ENCODE measurements at regions not wholly inside any gene's neighbourhood (a gene's known extent, or its start where the extent isn't known, plus 50 kb on each side); places are given as distances from the start of the nearest gene placed in this dataset.
"Not testable (repeated sequence)": the region's sequence is repeated elsewhere in the genome, so short reads cannot be mapped to it uniquely, and the experiment has no call there.

DNA sequence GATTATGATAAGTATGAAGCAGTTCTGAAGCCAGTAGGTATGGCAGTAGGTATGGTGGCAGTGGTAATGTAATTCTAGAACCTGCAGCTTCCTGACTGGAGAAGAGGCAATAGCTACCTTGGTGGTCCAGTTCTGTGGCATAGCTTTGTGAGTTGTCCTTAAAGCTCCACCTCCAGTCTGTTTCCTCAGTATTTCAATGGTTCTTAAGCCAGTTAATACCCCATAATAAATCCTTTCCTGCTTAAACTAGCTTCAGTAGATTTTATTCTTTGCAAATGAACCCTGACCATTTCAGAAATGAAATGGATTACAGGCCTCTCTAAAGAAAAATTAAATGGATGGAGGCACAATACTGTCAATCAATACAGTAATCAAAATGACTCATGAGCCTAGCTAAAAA, 117.8 kb upstream of the KRAS start:
- no peak overlapping the region for H3K27ac ChIP-seq
- TF ChIP-seq ZFX (IDR thresholded peaks at IDR 0.05) = no peak
- no peak for TF ChIP-seq CTCF (conservative IDR thresholded peaks at IDR 0.05)

DNA sequence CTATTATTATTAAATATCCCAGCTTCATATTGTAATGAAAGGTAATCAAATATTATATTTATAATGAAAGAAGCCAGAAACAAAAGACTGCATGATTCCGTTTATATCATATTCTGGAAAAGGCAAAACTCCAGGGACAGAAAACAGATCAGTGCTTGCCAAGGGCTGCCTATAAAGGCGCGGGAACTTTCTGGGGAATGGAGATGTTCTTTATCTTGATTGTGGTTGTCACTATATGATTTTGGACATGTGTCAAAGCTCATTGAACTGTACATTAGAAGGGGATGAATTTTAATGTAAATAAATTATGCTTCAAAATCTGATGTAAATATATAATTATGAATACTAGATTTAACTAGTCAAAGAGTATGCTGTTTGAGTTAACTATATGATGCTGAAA, 115.4 kb upstream of the KRAS start:
- TF ChIP-seq CTCF (conservative IDR thresholded peaks at IDR 0.05) (no peak), ZFX (IDR thresholded peaks at IDR 0.05) (no peak)
- H3K27ac ChIP-seq = no peak overlapping the region

GRCh38 chr12:25365340-25365730, 114.6 kb upstream of the KRAS start:
- no peak overlapping the region for H3K27ac ChIP-seq
- TF ChIP-seq ZFX (IDR thresholded peaks at IDR 0.05) = no peak
- no peak for TF ChIP-seq CTCF (conservative IDR thresholded peaks at IDR 0.05)

- TF ChIP-seq ZFX (IDR thresholded peaks at IDR 0.05) (no peak), CTCF (conservative IDR thresholded peaks at IDR 0.05) (no peak)
- H3K27ac ChIP-seq = no peak overlapping the region
Measured at GRCh38 chr12:25364529-25365339, 114.0 kb upstream of the KRAS start.

- TF ChIP-seq ZFX (IDR thresholded peaks at IDR 0.05) (no peak), CTCF (conservative IDR thresholded peaks at IDR 0.05) (no peak)
Measured at GRCh38 chr12:25362646-25363045, 111.9 kb upstream of the KRAS start.

DNA sequence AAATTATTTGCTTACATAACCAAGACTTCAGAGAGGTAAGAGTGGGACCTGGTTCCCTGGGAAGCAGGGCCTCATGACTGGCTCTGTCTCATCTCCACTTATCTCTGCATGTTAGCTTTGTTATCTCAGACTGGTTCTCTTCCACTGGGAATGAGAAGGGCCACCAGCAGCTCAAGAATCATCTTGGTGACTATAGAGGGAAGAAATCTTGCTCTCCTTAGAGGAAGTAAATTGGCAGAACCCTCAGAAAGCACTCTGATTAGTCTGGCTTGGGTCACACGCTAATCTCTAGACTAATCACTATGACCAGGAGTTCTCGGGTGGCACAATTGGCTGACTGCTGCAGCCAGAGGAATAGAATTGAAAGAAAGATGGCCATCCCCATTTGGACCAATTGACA, 110.8 kb upstream of the KRAS start:
- no peak overlapping the region for H3K27ac ChIP-seq
- no peak for TF ChIP-seq ZFX (IDR thresholded peaks at IDR 0.05)
- no peak for TF ChIP-seq CTCF (conservative IDR thresholded peaks at IDR 0.05)

More at GRCh38 chr12:25362646-25363045, 111.9 kb upstream of the KRAS start:
- no peak overlapping the region for H3K27ac ChIP-seq

- no peak overlapping the region for H3K27ac ChIP-seq
- no peak for TF ChIP-seq CTCF (conservative IDR thresholded peaks at IDR 0.05)
- TF ChIP-seq ZFX (IDR thresholded peaks at IDR 0.05) = no peak
Measured at GRCh38 chr12:25357595-25357994, 106.9 kb upstream of the KRAS start.

- H3K27ac ChIP-seq = not testable (repeated sequence)
Measured at GRCh38 chr12:25352942-25353341, 102.2 kb upstream of the KRAS start.
